ENCODE measurements at regions not wholly inside any gene's neighbourhood (a gene's known extent, or its start where the extent isn't known, plus 50 kb on each side); places are given as distances from the start of the nearest gene placed in this dataset.
A peak's percentile ranks its signal among the peaks of the same experiment; 100 is the strongest.
"Not testable (repeated sequence)": the region's sequence is repeated elsewhere in the genome, so short reads cannot be mapped to it uniquely, and the experiment has no call there.

- Histone ChIP-seq H3K27me3 (ENCODE audit: control insufficient read depth, insufficient read depth, low read length) (peaks cover 4% of the 10 kb centered on the region), H3K36me3 (ENCODE audit: control insufficient read depth, insufficient read depth, low read length) (no peaks in the 10 kb centered on the region), H3K4me3 (ENCODE audit: low read depth, low read length) (no peak overlapping the region), H3K4me1 (ENCODE audit: control insufficient read depth, insufficient read depth, low read length) (peaks cover 12% of the 10 kb centered on the region), H3K27ac (ENCODE audit: low read depth, low read length) (no peak overlapping the region), H3K9me3 (ENCODE audit: control insufficient read depth, insufficient read depth, low read length) (no peaks in the 10 kb centered on the region)
- DNase-seq (ENCODE audit: low read depth in 4 of 6, low spot score in 6 of 6): peak in 2 of 6 donors; percentile 48
- 55% methylated on average over 21 of the region's 30 CpGs for WGBS (ENCODE audit: insufficient coverage)
These were observed 223.5 kb upstream of the TUT7 start for GRCh38 chr9:86577420-86578333.

- H3K9me3 ChIP-seq (ENCODE audit: control insufficient read depth, insufficient read depth, low read length): no peaks in the 10 kb centered on the region
- H3K36me3 ChIP-seq (ENCODE audit: control insufficient read depth, insufficient read depth, low read length): no peaks in the 10 kb centered on the region
- H3K27me3 ChIP-seq (ENCODE audit: control insufficient read depth, insufficient read depth, low read length): peaks cover 4% of the 10 kb centered on the region
- no peak overlapping the region for H3K27ac ChIP-seq (ENCODE audit: low read depth, low read length)
- WGBS (ENCODE audit: insufficient coverage): 58% methylated on average over 7 of the region's 9 CpGs
- peak in 2 of 6 donors; percentile 54 to 83 for DNase-seq (ENCODE audit: low read depth in 4 of 6, low spot score in 6 of 6)
- H3K4me1 ChIP-seq (ENCODE audit: control insufficient read depth, insufficient read depth, low read length): peaks cover 12% of the 10 kb centered on the region
- no peak overlapping the region for H3K4me3 ChIP-seq (ENCODE audit: low read depth, low read length)
These were observed 221.8 kb upstream of the TUT7 start for GRCh38 chr9:86575825-86576525.

GRCh38 chr9:86575137-86575536 is 220.9 kb upstream of the TUT7 start:
- Histone ChIP-seq H3K4me3 (ENCODE audit: low read depth, low read length) (no peak overlapping the region), H3K27ac (ENCODE audit: low read depth, low read length) (no peak overlapping the region), H3K27me3 (ENCODE audit: control insufficient read depth, insufficient read depth, low read length) (peaks cover 4% of the 10 kb centered on the region), H3K4me1 (ENCODE audit: control insufficient read depth, insufficient read depth, low read length) (peaks cover 12% of the 10 kb centered on the region), H3K36me3 (ENCODE audit: control insufficient read depth, insufficient read depth, low read length) (no peaks in the 10 kb centered on the region), H3K9me3 (ENCODE audit: control insufficient read depth, insufficient read depth, low read length) (no peaks in the 10 kb centered on the region)
- no peak for DNase-seq (ENCODE audit: low read depth in 4 of 6, low spot score in 6 of 6)

GRCh38 chr9:86573886-86574285 is 219.7 kb upstream of the TUT7 start:
- Histone ChIP-seq H3K27ac (ENCODE audit: low read depth, low read length) (no peak overlapping the region), H3K9me3 (ENCODE audit: control insufficient read depth, insufficient read depth, low read length) (no peaks in the 10 kb centered on the region), H3K4me1 (ENCODE audit: control insufficient read depth, insufficient read depth, low read length) (peaks cover 12% of the 10 kb centered on the region), H3K4me3 (ENCODE audit: low read depth, low read length) (no peak overlapping the region), H3K36me3 (ENCODE audit: control insufficient read depth, insufficient read depth, low read length) (no peaks in the 10 kb centered on the region), H3K27me3 (ENCODE audit: control insufficient read depth, insufficient read depth, low read length) (peaks cover 4% of the 10 kb centered on the region)
- no peak for DNase-seq (ENCODE audit: low read depth in 4 of 6, low spot score in 6 of 6)
- WGBS (ENCODE audit: insufficient coverage): no CpG with 5 or more reads among the region's 2 CpGs

- no peak overlapping the region for H3K4me3 ChIP-seq (ENCODE audit: low read depth, low read length)
- H3K9me3 ChIP-seq (ENCODE audit: control insufficient read depth, insufficient read depth, low read length): no peaks in the 10 kb centered on the region
- H3K27ac ChIP-seq (ENCODE audit: low read depth, low read length): no peak overlapping the region
- no peak for DNase-seq (ENCODE audit: low read depth in 4 of 6, low spot score in 6 of 6)
- peaks cover 6% of the 10 kb centered on the region for H3K4me1 ChIP-seq (ENCODE audit: control insufficient read depth, insufficient read depth, low read length)
- no peaks in the 10 kb centered on the region for H3K27me3 ChIP-seq (ENCODE audit: control insufficient read depth, insufficient read depth, low read length)
- no peaks in the 10 kb centered on the region for H3K36me3 ChIP-seq (ENCODE audit: control insufficient read depth, insufficient read depth, low read length)
These were observed 218.7 kb upstream of the TUT7 start for GRCh38 chr9:86572904-86573303.

GRCh38 chr9:86565603-86566002 is 211.4 kb upstream of the TUT7 start:
- H3K36me3 ChIP-seq (ENCODE audit: control insufficient read depth, insufficient read depth, low read length); H3K4me1 ChIP-seq (ENCODE audit: control insufficient read depth, insufficient read depth, low read length); H3K27ac ChIP-seq (ENCODE audit: low read depth, low read length); H3K4me3 ChIP-seq (ENCODE audit: low read depth, low read length); H3K27me3 ChIP-seq (ENCODE audit: control insufficient read depth, insufficient read depth, low read length); H3K9me3 ChIP-seq (ENCODE audit: control insufficient read depth, insufficient read depth, low read length); DNase-seq (ENCODE audit: low read depth in 4 of 6, low spot score in 6 of 6): not testable (repeated sequence)
- WGBS (ENCODE audit: insufficient coverage): no CpG with 5 or more reads among the region's 2 CpGs

GRCh38 chr9:86563936-86564335 is 209.7 kb upstream of the TUT7 start:
- DNase-seq (ENCODE audit: low read depth in 4 of 6, low spot score in 6 of 6): peak in 1 of 6 donors; percentile 71
- H3K9me3 ChIP-seq (ENCODE audit: control insufficient read depth, insufficient read depth, low read length): no peaks in the 10 kb centered on the region
- H3K27me3 ChIP-seq (ENCODE audit: control insufficient read depth, insufficient read depth, low read length): no peaks in the 10 kb centered on the region
- H3K36me3 ChIP-seq (ENCODE audit: control insufficient read depth, insufficient read depth, low read length): no peaks in the 10 kb centered on the region
- WGBS (ENCODE audit: insufficient coverage): 78% methylated on average over 4 of the region's 5 CpGs
- no peak overlapping the region for H3K27ac ChIP-seq (ENCODE audit: low read depth, low read length)
- H3K4me1 ChIP-seq (ENCODE audit: control insufficient read depth, insufficient read depth, low read length): no peaks in the 10 kb centered on the region
- H3K4me3 ChIP-seq (ENCODE audit: low read depth, low read length): no peak overlapping the region

- Histone ChIP-seq H3K9me3 (ENCODE audit: control insufficient read depth, insufficient read depth, low read length) (no peaks in the 10 kb centered on the region), H3K27ac (ENCODE audit: low read depth, low read length) (no peak overlapping the region), H3K4me3 (ENCODE audit: low read depth, low read length) (no peak overlapping the region), H3K4me1 (ENCODE audit: control insufficient read depth, insufficient read depth, low read length) (no peaks in the 10 kb centered on the region), H3K36me3 (ENCODE audit: control insufficient read depth, insufficient read depth, low read length) (no peaks in the 10 kb centered on the region), H3K27me3 (ENCODE audit: control insufficient read depth, insufficient read depth, low read length) (no peaks in the 10 kb centered on the region)
- 37% methylated on average over 2 of the region's 3 CpGs for WGBS (ENCODE audit: insufficient coverage)
- DNase-seq (ENCODE audit: low read depth in 4 of 6, low spot score in 6 of 6): no peak
These were observed 209.1 kb upstream of the TUT7 start for GRCh38 chr9:86563350-86563749.

- WGBS (ENCODE audit: insufficient coverage): 60% methylated on average over 3 of the region's 5 CpGs
- Histone ChIP-seq H3K4me3 (ENCODE audit: low read depth, low read length) (no peak overlapping the region), H3K27me3 (ENCODE audit: control insufficient read depth, insufficient read depth, low read length) (no peaks in the 10 kb centered on the region), H3K36me3 (ENCODE audit: control insufficient read depth, insufficient read depth, low read length) (no peaks in the 10 kb centered on the region), H3K27ac (ENCODE audit: low read depth, low read length) (no peak overlapping the region), H3K9me3 (ENCODE audit: control insufficient read depth, insufficient read depth, low read length) (no peaks in the 10 kb centered on the region), H3K4me1 (ENCODE audit: control insufficient read depth, insufficient read depth, low read length) (no peaks in the 10 kb centered on the region)
- DNase-seq (ENCODE audit: low read depth in 4 of 6, low spot score in 6 of 6): no peak
These were observed 208.5 kb upstream of the TUT7 start for GRCh38 chr9:86562691-86563090.

GRCh38 chr9:86557918-86558317 is 203.7 kb upstream of the TUT7 start:
- no peak overlapping the region for H3K27ac ChIP-seq (ENCODE audit: low read depth, low read length)
- no peaks in the 10 kb centered on the region for H3K9me3 ChIP-seq (ENCODE audit: control insufficient read depth, insufficient read depth, low read length)
- no peaks in the 10 kb centered on the region for H3K27me3 ChIP-seq (ENCODE audit: control insufficient read depth, insufficient read depth, low read length)
- DNase-seq (ENCODE audit: low read depth in 4 of 6, low spot score in 6 of 6): no peak
- H3K36me3 ChIP-seq (ENCODE audit: control insufficient read depth, insufficient read depth, low read length): no peaks in the 10 kb centered on the region
- no peak overlapping the region for H3K4me3 ChIP-seq (ENCODE audit: low read depth, low read length)
- H3K4me1 ChIP-seq (ENCODE audit: control insufficient read depth, insufficient read depth, low read length): no peaks in the 10 kb centered on the region
- WGBS (ENCODE audit: insufficient coverage): 87% methylated on average over 3 of the region's 3 CpGs
